HG03439 (cell line): ENCODE measurements at regions not wholly inside any gene's neighbourhood (a gene's known extent, or its start where the extent isn't known, plus 50 kb on each side); places are given as distances from the start of the nearest gene placed in this dataset.
"Not testable (repeated sequence)": the region's sequence is repeated elsewhere in the genome, so short reads cannot be mapped to it uniquely, and the experiment has no call there.

Source experiments
- ATAC-seq: cut with Tn5 transposase; IDR thresholded peaks from one replicate; pipeline ENCODE4 v1.9.1; 2021; ENCODE audit warnings: mild to moderate bottlenecking, moderate library complexity; ENCODE audit not compliant: unreplicated experiment

DNA sequence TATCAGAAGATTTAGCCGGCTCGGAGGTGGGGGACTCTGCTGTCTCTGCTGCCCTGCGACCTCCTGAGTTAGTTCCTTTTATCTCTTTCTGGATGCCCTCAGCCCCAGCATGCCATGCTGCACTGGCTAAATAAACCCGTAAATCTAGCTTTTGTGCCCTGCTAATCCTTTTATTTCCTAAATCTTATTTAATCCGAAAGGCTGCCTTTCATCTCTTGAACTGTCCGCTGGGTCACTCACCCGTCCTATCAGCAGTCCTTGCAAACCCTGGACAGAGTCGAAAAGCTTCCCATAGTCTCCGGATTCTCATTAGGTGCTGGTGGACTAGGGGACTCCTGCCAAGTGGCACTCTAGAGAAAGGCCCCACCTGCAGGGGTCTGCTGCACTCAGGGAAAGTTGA lies 122.0 kb upstream of the APCDD1 start:
- ATAC-seq = no peak

DNA sequence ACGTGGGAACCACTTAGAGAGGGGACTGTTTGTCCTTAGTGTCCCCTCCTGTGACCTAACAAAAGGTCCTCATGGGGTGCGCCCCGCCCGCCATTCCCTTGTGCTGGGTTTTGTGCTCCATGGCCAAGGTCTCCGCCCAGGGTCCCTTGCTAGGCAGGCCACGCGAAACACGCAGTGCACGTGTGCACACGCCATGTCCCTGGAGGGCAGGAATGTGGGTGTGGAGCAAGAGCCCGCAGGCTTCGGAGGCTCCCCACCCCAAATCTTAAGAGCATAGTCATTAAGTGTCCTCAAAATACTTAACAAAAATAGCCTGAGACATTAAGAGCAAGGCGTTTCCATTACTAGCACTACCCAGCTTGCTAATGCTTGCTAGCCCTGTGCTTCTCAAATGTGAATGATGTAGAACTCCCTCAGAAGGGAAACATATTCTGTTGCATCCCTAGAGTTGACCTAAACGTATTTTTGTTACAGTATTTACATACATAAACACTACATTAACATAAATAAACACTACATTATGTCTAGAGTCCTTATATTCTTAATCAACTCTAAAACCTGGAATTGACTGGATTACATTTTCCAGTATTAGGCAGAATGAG lies 117.6 kb upstream of the APCDD1 start:
- no peak for ATAC-seq

DNA sequence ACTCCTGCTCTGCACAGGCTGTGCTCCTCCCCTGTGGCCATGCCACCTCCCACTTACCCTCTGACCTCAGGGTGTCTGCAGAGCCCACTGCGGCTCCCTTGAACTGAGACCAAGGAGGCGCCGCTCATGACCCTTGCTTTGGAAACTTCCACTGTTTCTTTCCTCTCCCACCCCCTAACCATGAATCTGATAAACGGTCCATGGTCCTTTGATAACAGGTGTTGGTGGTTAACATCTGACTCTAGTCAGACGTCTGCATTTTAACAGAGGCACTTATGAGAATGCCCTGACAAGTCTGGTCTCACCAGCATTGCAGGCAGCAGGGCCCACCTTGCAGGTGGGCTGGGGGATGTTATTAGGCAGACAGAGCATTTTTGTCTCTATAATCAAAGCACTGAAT lies 113.6 kb upstream of the APCDD1 start:
- no peak for ATAC-seq

DNA sequence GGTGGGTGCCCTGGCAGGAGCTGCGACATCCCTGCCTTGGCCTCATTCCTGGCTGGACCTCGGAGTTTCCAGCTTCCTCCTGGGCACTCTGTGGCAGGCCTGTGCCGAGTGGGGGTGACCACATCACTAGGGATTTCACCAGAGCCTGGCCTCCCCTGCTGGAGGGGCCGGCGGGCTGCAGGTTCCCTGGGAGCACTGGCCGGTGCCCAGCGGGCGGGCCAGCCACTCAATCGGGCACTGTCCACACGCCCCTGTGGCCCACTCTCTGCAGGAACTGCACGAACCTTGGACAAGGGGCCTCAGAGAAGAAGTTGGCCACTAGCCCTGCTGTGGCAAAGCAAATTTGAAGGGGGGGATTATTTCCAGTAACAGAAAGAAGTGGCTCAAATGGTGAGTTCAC lies 110.7 kb upstream of the APCDD1 start:
- ATAC-seq = no peak

DNA sequence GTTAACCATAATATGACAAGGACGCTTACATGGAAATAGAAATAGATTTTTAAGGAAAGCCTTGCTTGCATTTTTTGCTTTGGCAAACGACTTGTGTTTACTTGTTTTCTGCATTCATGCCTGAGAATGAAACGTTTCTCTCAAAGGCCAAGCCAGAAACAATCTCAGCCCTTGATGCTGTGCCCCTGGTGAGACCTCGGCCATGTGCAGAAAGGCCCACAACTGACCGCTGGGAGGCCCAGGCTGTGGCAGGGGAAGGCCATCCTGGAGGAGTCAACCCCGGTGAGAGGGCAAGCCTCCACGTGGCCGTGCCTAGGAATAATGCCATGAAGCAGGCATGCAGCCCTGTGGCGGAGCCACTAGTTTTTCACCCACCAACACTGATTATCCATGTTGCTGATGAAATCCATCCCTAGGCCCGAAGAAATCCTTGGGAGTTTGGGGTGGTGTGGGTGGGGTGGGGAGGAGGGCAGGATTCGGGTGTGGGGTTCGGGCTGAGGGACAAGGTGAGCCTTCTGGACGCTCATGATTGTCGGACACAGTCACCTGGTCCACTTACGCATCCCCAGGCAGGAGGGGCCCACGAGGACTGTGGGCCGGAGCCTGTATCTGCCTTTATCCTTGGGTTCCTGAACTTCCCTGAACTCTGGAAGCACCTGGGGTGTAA lies 107.6 kb upstream of the APCDD1 start:
- no peak for ATAC-seq

DNA sequence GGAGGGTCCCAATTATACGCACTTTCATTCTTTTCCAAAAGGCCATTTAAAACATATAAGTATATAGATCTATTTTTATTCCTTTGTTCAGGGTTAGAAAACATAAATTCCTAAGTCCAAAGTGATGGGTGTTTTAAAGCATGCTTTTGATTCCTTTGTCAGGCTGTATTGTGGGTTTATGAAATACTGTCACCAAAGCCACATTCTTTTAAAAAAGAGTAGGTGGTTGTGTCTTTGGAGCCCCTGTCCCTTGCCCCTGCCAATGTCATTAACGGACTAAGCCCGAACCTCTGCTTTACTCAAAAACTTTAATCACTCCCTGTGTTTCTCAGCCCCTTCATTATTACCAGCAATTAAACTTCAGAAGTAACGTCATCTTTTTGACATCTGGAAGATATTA lies 104.9 kb upstream of the APCDD1 start:
- ATAC-seq = no peak

DNA sequence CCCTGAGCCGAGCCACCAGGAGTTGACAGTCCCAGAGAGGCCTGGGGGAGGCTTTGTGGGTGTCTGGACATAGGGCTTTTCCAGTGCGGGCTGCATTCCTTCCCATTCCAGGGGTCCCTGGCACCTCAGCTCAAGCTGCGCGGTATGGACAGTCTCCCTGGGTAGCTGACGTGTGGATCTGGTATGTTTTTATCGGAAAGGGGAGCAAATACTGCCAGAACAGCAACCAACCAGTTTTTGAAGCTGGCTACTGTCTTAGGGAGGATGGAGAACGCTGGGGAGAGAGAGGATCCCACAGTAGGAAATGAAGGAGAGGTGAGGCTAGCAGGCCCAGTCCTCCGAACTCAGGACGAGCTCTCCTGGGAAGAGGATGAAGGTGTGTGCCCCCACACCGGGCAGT lies 103.8 kb upstream of the APCDD1 start:
- no peak for ATAC-seq

DNA sequence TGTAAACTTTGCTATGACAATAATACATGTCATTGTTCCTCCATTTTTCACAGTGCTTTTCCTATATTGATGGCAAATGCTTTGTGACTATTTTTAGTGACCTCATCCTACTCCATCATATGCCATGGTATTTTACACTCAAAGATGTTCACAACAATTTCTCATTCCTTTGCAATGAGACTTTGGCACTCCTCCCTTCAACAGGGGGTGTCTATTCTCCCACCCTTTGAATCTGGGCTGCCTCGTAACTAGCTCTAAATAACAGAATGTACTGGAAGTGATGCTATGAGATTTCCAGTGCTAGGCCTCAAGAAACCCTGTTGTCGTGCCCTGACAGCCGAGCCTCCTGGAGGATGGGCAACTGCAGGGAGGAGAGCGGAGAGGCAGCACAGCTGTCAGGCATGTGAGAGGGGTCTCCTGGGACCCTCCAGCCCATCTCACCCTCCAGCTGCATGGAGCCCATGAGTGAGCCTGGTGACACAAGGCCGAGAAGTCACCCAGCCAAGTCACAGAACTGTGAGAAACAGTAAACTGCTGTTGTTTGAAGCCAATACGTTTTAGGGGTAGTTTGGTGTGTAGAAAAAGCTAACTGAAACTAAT lies 103.1 kb upstream of the APCDD1 start:
- ATAC-seq = no peak

DNA sequence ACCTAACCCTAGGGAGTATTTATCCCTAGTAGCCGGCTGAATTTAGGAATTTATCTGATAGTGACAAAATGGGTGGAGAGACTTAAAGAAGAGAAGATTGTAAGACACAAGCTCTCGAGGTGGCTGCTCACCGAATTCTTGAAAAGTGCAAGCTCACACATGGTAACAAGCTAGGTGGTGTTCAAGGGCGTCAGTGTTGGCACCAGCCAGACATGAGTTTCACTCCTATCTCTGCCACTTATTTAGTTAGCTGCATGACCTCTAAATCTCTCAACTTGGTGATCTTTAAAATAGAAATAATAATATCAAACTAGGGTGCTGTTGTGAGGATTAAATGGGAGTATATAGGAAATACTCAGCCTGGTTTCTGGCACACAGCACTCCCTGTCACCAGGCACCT lies 102.6 kb upstream of the APCDD1 start:
- ATAC-seq = no peak

DNA sequence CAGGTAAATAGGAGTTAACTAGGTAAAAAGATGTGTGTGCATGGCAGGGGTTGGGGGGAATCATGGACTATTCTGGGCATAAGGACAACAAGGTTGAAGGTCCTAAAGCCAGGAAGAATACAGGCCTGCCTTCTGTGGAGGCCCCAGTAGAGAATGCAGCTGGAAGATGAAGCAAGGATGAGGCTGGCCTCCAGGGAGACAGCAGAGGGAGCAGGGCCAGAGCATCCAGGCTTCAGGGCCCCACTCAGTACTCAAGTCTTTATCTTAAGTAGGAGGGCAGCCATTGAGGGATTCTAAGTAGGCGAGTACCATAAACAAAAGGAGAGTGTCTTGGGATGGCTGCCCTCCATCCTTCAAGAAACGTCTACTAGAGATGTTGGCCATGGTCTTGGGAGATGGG lies 101.8 kb upstream of the APCDD1 start:
- ATAC-seq = no peak

DNA sequence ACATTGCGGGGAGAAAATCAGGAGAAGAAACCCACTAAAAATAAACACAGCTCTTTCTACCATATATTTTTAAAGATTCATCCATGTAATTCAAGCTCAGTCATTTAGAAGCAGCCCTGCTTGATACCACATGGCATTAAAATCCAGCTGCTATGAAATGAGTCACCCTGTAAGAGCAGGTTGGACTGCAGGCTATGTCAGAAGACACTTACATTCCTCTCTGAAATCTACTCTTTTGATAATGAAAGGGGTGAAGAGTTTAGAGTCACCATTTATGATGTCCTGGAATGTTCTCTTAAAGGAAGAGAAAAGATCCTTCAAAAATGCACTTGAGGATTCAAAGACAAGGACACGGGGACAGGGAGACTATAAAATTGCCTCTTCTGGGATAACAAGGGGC lies 100.6 kb upstream of the APCDD1 start:
- ATAC-seq = no peak

DNA sequence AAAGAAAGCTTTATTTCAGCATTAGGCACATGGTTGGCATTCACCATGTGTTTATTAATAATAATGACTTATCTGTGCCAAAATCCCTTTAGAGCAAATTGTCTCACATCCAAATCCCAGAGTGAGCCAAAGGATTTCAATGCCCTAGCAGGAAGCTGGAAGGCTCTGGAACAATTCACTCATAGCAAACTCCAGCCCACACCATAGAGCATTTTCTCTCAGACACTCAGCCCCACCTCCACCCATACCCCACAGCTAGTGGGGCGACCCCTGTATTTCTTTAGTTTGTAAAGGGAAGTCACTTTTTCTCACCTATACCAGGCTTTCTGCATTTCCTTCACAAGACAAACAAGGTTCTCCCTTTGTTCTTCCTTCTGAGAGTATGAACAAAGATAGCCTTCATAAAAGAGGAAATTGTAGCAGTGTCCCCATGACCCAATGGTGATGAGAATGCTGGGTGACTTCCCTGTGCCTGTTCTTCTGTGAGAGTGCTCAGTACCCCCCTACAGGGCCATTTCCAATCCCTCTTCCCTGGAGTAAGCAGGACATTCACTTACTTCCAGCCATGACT lies 100.1 kb upstream of the APCDD1 start:
- no peak for ATAC-seq

DNA sequence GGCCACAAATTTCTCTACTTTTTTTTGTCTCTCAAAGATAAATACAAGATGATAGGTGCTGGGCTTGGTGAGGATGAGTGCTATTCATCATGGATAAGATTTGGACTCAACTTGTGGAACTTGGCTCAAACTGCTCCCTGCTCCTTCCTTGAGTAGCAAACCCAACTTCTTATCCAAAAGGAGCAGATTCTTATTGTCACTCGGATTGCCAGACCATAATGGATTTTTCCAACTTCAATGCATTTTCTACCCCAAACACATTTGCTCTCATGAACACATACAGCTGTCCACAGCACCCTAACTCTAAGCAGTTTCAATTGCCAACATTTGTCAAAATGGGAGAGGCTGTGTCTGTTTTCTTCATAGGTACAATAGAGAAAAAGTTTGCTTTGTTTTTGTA lies 99.5 kb upstream of the APCDD1 start:
- no peak for ATAC-seq

DNA sequence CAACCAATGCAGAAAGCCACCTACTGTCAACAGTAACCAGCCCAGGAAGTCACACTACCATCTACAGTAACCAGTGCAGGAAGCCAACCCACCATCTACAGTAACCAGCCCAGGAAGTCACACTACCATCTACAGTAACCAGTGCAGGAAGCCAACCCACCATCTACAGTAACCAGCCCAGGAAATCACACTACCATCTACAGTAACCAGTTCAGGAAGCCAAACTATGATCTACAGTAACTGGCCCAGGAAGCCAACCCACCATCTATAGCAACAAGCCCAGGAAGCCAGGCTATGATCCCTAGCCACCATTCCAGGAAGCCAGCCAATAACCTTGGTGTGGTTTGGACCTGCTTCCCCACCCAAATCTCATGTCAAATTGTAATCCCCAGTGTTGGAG lies 97.4 kb upstream of the APCDD1 start:
- not testable (repeated sequence) for ATAC-seq

DNA sequence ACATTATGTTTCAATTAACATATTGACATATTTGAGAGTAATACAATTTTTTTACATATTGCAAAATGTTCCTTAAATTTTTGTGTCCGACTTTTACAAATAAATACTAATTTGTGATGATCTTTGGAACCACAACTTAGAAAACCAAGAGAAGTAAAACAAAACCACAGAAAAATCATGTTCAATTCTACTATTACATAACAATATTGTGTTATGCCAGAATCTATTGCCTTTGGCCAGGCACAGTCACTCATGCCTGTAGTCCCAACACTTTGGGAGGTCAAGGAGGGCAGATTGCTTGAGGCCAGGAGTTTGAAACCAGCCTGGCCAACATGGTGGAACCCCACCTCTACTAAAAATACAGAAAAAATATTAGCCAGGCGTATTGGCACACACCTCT lies 92.8 kb upstream of the APCDD1 start:
- no peak for ATAC-seq

DNA sequence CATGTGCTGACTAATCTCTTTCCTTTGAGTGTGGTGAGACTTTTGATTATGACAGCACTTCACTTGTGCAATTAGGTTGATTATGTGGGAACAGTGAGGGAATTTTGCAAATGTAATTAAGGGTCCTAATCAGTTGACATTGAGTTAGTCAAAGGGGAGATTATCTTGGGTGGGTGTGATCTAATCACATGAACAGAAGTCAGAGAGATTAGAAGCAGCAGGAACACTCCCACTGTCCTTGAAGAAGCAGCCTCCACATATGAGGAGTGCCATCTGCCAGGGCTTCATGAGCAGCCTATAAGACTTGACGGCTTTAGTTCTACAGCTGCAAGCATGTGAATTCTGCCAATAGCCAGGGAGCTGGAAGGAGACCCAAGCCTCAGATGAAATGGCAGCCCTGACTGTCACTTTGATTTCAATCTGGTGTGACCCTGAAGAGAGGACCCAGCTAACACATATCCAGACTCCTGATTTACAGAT lies 89.4 kb upstream of the APCDD1 start:
- no peak for ATAC-seq

DNA sequence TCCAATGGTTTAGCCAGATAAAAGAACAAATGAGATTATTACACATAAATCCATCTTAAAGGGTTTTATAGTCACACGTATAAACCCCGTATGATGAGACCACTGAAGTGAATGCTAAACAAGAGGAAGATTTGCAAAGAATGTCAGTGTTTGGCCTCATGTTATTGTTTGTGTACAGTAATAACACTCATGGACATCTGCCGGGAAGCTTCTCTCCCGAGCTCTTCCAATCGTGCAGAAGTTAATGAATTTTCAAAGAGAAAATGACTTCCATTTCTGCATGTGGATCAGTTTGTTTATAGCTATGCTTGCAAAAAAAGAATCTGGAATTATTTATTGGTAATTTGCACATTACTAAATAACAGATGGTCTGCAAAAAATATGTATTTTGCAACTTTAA lies 88.5 kb upstream of the APCDD1 start:
- ATAC-seq = no peak

DNA sequence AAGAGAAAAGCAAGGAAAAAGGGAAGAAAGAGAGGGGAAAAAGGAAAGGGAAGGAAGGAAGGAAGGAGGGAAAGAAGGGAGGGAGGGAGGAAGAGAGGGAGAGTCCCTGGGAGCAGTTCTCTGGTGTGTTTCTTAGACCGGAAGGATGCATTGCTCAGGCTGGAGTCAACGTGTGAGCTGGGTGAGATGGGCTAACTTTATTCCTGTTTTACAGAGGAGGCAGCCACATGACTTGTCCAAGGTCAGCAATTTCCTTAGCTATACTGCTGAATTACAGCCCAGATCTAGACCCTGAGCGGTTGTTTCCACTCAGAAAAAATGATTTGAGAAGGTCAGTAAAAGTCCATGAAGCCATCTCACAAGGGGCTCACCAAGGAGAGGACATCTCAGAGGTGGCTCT lies 86.6 kb upstream of the APCDD1 start:
- no peak for ATAC-seq

DNA sequence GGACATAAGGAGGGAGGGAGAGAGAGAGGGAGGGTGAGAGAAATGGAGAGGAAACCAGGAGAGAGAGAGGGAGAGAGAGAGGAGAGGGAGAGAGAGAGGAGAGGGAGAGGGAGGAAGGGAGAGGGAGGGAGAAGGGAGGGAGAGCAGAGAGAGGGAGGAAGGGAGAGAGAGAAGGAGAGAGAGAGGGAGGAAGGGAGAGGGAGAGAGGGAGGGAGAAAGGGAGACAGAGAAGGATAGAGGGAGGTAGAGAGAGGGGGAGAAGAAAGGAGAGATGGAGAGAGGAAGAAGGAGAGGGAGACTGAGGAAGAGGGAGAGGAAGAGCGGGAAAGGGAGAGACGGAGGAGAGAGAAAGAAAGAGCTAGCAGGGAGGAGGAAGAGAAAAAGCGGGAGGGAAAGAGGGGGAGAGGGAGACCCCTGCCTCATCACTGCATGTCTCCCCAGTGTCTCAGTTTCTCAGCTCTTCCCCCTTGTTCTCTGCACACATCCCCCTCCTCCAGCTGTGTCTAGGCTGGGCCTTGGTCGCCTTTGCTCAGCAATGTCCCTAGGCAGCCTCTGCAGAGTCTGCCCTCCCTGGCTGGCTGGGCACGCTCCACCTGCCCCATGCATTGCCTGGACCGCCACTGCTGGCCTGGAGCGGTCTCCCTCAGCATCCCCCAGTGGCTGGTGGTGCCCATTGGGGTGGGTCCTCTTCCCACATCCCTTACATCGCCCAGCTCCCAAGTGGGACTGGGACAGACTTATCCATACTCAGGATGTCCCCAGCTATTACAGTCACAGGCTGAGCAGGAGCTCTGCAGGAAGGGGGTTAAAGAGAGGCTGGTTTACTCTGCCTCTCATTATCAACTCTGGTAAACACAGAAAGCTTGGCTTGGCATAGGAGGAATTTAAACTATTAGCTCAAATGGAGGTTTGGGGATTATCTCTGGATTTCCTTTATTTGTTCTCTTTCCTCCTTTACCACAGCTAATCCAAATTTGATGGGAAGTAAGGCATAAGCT lies 85.7 kb upstream of the APCDD1 start:
- ATAC-seq = no peak

DNA sequence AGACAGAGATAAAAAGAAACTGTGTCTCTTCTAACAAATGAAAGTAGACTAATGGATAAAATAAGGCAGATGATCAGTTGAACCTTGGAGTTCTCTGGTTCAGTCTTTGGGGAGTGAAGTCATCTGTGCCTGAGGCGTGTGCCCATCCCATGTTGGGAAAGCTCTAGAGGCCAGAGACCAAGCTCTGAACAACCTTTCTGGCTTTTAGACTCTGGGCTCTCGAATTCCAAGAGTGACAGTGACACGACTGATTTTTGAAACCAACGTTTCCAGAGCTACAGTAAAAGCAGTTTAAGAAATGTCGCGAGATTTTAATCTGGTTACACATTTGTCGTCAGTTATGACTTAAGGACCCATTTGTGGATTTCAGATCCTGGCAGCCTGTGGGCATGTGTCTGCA lies 83.7 kb upstream of the APCDD1 start:
- ATAC-seq = no peak

DNA sequence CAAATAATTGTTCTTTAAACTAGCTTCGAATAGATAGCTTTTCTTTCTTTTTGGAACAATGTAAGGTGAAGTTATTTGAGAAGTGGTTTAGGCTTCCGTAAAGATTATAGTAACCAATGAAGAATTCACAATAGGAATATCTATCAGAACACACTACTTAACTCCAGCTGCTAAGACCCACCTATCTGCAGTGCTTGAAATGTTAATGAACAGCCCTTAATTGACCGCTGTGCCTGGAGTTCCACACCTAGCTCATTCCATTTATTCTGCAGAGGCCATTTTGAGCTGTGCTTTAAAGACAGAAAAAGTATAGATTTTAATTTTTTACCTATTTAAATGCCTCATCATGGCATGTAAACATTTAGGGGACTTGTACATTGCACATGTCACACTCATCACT lies 83.3 kb upstream of the APCDD1 start:
- no peak for ATAC-seq
